ENCODE measurements at regions not wholly inside any gene's neighbourhood (a gene's known extent, or its start where the extent isn't known, plus 50 kb on each side); places are given as distances from the start of the nearest gene placed in this dataset.
"Not testable (repeated sequence)": the region's sequence is repeated elsewhere in the genome, so short reads cannot be mapped to it uniquely, and the experiment has no call there.

DNA sequence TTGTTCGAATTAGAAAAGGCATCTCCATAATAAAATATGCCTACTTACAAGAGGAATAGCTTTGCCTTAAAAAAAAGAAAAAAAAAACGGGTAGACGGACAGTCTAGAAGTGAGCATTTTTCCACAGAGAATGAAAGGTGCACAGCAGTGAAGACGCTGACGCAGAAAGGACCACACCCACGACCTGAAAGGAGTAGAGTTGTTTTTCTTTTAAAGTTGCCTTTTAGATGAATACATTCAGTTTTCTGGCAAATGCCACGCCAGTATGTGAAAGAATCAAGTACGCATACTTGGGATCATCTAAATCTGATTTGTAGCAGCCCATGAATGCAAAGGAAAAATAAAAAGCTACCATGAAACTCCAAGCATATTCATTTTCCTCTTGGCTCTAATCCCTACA, 809.2 kb upstream of the SOX11 start:
- DNase-seq, result no peak

DNA sequence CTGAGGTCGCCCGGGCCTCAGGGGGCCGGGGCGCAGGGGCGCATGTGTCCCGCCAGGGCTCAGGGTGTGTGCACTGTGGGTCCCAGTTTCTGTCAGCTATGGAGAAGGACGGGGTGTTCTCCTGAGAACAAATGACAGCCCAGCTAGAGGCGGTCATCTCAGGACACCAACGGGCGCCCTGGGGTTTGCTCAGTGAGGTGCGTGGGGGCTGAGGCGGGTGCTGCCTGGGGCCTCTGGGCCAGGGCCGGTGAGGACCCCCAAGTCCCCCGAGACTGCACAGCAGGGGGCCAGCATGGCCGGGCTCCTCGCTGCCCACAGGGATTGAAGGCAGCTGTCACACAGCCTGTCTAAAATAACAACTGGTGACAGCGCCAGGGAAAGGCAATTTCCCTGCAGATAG, 808.8 kb upstream of the SOX11 start:
- no peak for DNase-seq

DNA sequence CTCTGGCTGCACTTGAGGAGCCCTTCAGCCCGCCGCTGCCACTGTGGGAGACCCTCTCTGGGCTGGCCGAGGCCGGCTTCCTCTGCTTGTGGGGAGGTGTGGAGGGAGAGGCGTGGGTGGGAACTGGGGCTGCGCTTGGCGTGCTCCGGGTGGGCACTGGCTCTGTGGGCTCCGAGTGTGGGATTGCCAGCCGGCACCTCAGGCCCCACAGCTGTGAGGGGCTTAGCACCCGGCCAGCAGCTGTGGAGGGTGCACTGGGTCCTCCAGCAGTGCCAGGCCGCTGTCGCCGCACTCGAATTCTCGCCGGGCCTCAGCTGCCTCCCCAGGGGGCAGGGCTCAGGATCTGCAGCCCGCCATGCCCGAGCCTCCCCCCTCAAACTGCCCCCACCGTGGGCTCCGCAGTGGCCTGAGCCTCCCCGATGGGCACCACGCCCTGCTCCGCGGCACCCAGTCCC, 808.0 kb upstream of the SOX11 start:
- no peak for DNase-seq

DNA sequence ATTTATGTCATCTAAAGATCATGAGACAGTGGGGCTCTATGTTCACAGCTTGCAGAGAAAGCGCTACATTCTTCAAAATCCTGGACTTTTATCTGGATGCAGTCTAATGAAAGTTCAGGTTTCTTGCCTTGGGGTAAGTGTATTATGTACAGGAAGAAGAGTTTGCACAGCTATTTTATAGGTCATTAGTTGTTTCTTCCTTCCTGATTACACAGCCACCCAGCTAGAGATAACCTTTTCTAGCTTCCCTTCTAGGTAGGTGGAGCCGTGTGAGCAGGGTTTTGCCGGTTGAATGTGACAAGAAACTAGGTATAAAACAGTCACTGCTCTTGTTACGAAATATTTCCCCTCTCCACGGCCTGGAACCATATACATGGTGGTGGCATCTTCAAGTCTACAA, 800.8 kb upstream of the SOX11 start:
- no peak for DNase-seq

DNA sequence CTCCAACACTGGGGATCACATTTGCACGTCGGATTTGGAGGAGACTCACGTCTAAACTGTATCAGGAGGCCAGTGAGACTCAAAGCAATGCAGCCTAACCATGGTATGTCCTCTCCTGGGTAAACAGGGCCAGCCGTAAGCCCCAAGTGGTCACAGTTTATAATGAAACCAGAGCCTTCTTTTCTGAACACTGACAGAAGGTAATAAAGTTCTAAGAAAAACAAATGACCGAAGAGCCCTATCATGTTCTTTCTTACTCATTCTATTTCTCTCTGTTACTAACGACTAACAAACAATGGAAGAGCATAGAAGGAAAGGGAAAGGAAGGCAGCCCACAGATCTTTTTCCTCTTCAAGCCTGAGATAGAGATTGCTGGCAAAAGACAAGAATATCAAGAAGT, 796.8 kb upstream of the SOX11 start:
- no peak for DNase-seq

DNA sequence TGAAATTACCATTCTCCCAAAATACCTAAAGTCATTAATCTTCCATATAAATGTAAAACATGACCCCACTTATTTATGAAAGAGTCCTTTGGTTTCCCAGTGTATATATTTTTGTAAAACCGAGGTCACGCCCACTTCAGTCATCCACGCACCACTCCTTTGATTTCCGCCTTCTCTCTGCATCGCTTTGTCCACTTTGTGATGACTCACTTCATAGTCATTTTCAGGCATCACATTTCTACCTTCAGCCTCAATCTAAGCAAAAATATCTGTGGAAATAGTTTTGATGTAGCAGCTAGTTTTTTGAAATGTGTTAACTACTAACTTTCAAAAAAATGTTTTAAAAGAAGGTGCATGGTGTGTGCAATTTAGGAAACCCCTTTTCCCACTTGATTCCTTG, 793.5 kb upstream of the SOX11 start:
- no peak for DNase-seq

DNA sequence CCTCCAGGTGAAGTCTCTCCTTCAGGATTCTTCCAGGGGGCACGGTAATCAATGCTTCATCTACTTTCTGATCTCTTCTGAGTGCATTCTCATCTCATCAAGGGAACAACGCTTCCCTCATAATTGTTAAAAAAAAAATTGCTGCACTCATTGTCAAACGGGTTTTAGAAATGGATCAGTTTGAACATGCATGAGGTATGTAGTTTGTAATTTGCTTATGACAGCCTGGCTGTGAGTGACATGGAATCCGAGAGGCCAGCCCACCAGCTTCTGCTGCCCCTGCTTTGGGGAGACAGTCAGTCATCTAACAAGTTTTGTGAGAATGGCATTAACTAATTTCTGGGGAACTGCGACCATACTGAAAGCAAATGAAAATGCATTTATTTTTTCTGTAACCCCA, 791.9 kb upstream of the SOX11 start:
- no peak for DNase-seq

DNA sequence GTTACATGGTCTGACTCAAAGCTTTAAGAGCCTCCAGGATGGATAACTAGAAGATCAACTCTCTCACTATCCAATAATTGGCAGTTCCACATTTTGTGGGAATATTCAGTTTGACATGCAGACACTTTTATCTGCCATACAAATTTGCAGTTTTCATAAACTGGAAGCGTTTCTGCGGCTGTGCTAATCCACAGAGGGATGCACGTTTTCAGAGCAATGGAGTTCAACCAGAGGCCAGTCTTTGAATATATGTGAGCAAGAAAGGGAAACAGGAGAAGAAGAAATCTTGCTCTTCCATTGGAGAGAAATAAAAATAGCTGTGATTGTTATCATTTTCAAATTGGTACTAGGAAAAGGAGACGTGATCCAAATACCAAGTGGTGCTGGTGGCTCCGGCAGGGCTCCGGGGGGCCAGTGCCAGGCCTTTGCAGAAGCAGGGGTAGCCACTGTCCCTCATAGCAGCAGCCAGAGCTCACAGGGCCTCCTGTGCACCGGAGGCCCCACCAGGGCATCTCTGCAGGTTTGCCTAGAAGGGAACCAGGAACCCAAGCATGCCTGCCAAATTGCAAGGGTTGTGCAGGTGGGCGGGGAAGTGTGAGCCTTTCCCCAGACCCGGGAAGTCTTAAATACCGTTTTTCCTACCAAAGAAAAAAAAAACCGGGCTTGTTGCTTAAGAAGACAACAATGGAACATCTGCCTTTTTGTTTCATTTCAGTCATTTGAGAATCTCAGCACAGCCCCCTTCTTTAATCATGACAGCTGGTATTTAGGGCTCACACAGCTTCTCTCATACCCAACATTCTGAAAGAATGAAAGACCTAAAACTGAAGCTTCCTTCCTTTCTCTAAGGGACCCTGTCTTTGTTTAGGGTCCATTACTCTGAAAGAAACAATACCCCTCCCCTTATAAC, 791.1 kb upstream of the SOX11 start:
- no peak for DNase-seq

DNA sequence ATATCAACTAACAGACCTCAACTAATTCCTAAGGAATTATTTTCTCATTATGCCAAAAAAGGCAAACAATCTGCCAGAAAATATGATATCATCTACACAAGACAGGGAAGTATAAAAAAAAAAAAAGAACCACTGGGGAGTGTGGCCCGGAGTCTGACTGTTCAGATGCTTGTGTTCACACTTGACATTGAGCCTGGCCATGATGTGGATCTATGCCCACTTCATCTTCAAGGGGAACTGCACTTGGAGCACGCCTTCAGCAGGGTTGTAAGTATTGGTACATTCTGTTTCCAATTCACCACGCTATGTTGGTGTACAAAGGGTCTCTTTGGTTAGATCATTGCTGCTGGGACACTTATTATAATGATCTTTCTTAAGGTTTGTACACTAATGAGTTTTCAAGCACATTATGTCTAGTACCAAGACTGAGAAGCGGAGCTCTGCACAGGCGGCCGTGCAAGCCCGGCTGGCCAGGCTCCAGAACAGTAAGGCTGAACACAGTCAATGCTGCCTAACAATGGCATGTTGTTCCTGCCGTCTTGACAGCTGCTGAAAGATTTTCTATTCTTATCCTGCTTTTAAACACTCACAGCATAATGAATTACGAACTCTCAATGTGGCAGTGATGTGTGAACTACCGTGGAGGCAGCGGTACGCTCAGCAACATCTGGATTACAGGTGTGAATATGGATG, 788.4 kb upstream of the SOX11 start:
- no peak for DNase-seq

DNA sequence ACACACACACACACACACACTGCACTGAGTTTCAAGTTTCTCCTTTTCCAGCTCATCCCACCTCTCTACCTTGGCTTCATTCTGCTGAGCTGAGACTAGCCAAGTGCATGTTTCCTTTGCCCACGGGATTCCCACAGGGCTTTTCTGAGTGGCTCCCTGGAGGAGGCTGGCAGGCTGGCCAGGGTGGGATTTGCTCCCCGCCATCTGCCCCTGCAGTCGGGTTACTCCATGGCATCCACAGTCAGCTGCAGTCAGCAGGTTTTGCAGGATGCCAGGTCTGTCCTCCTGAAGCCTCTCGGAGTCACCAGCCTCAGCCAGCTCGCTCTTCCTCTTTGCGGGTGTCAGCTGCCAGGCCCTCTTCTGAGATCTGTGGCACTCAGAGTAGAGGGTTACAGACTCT, 783.7 kb upstream of the SOX11 start:
- DNase-seq, result no peak

DNA sequence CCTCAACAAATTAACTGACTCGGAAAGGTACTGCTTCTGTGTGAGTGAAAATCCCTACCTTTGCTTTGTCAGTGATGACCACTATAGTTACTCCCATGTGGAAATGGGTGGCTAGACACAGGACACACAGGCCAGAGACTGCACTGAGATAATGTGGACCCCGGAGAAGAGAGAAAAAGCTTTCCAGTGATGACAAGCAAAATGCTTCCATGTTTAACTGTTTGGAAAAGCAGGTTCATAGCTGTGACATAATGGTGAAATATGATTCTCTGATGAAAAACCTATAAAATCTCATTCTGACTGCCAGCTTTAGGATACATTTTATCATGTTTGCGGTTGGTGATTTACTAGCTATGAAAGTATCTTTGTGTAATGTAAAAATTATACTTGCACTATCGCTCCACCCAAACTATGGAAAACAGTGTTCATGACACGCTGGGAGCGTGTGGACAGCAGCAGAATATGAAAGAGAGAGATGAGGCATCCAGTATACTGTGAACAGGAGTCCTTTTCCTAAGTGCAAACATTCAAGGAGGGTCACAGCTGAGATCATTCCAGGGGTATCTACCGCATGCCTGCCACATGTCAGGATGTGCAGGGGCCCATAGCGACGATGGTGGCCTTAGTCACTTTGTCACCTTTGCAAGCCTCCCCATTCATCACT, 782.7 kb upstream of the SOX11 start:
- DNase-seq, result no peak

DNA sequence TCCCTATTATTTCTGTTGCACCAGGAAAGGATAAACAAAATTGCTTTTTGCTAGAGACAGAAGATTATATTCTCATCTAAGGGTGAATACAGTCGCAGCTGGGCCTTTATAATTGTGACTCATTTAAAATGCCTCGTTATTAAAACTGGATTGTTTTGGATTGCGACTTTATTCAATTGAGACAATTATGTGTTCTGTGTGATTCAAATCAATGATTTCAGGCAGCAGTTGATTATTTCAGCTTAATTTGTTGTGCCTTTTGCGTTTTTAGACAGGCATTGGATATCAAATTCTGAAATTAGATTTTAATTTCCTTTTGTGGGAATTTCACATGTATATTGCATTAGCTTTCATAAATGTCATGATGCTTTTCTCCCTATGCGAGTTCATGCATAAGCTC, 778.1 kb upstream of the SOX11 start:
- DNase-seq, result no peak

DNA sequence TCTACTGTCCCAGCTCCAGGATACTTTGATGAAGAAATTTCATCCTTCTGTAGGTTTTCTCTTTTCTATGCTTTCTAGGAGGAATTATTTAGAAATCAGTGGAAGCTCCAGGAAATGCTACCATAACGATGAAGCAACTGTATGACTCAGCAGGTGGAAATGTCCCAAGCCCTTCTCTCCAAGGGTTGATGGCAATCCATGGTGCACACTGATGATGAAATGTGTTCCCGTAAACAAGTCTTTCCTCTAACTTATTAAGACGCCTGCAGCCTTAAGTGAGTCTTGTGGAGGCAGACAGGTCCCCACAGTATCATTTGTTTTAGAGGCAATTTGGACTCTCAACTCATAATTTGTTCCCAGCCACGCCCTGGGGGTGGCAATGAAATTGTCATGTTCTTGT, 777.6 kb upstream of the SOX11 start:
- no peak for DNase-seq

DNA sequence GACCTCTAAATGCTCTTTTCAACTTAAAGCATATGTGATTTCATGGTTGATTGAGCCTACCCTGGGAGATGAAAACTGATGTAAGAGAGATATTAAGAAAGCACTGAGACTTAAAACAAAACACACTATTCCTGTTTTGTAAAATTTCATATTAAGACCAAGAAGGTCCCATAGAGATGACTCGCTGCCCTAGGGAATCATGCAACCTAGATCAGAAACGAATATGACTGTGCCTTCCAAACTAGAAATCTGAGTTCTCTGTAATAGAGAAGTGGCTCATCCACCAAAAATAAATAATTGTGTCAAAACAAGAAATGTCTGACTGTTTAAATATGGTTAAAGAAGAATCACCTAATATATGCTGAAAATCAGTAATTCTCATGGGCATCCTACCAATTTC, 776.8 kb upstream of the SOX11 start:
- DNase-seq, result no peak

DNA sequence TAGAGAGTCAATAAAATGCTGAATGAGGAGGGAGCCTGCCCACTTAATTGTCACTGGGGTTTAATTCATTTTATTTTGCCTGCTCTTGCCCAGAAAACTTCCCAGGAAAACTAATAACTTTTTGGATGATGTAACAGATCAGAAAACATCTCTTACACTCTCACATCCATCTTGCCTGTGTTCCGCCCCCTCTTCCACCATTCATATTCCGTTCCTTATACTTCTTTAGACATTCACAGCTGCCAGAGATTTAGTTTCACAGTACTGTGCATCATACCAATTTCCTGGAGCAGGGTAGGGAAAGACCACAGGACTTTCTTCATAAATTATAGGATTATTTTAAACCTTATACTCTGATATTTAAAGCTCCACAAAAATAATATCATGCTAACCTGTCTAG, 776.1 kb upstream of the SOX11 start:
- DNase-seq, result no peak

DNA sequence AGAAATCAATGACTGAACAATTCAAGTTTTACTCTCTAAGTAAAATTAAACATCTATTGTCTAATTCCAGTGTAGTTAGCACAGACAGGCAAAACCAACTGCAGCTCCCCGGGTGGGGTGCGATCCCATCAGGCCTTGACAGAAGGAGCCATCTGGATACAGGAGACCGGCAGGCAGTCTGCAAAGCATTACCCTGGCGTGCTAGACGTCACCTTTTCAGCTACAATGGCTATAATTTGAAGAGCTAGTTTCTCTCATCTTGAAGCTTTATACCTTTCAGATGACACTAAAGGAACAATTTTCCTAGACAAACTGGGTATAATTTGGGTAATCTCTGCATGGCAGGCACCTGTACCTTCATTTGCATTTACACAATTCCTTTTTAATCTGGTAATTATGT, 761.5 kb upstream of the SOX11 start:
- DNase-seq, result no peak

DNA sequence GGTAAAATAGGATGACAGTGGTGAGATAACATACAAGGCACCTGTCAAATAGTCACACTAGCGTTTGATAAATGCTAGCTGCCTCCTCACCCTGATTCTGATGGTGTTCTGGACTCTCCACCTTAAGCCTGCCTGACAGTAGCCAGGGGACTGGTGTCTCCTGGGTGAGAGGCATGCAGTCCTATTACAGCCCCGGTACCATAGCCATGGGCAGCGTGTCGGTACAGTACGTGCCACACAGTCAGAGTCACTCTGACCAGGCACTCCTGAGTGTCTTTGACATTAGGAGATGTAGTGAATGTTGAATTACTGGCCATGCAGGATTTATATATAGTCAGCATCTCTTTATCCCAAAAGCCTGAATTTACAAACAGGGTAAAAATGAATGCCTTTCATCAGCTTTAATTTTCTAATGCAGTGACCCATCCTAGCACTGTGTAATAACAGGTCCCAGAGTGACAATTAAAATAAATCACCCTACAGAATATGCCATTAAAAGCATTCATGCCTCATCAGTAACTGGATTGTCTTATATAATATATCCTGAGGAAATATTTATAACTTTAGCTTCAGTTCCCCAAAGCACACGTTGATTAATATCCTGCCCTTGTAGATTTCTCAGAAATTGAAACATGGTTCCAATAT, 760.3 kb upstream of the SOX11 start:
- DNase-seq, result no peak

DNA sequence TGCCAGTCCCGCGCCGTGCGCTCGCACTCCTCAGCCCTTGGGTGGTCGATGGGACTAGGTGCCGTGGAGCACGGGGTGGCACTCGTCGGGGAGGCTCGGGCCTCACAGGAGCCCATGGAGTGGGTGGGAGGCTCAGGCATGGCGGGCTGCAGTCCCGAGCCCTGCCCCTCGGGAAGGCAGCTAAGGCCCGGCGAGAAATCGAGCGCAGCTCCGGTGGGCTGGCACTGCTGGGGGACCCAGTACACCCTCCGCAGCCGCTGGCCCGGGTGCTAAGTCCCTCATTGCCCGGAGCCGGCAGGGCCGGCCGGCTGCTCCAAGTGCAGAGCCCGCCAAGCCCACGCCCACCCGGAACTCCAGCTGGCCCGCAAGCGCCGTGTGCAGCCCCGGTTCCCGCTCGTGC, 756.9 kb upstream of the SOX11 start:
- DNase-seq, result not testable (repeated sequence)

DNA sequence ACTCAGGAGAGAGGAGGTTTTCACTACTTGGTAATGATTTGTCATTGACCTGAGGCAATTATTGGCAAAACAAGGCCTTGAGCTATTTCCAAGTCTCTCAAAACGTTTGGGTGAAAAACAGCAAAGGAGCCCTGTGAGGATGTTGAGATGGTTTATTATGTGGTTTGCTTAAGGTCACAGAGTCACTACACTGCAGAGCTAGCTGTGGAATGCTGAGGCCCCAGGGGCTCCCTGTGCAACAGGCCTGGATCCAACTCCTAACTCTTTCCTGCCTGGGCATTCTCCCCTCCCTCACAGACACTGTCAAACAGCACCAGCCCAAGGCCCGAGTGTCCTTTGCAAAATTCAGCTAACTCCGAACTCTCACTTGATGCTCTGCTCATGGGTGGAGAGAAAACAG, 754.6 kb upstream of the SOX11 start:
- DNase-seq, result no peak

DNA sequence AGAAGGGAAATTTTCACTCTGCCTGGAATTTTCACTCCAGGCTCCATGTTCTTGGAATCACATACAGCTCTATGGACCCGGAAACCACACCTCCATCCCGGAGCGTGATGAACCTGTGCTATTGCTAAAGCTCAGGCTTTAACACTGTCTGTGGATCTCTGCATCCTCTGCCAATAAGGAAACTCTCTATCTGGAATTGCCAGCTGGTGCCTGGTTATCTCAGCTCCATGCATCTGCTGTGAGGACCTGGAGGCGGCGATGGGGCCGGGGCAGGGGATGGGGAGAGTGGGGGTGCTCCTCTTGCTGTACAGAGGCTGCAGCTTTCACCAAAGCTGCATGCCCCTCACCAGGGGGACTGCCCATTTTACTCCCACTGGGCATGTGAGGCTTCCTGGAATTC, 754.0 kb upstream of the SOX11 start:
- DNase-seq, result no peak

DNA sequence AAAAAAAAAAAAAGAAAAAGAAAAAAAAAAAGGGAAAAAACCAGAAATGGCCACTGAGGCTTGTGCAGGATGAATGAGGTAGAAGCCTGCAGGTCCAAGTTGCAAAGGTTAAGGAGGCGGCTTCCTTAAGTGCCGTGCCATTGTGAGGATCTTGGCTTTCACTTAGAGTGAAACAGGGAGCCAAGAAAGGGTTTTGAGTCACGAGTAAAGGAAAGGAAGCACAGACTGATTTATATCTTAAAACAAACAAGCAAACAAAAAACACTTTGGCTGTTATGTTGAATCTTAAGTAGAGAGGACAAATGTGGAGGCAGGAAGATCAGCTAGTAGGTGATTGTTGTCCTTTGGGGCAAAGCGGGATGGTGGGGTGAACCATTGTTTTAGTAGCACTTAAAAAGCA, 749.7 kb upstream of the SOX11 start:
- no peak for DNase-seq

DNA sequence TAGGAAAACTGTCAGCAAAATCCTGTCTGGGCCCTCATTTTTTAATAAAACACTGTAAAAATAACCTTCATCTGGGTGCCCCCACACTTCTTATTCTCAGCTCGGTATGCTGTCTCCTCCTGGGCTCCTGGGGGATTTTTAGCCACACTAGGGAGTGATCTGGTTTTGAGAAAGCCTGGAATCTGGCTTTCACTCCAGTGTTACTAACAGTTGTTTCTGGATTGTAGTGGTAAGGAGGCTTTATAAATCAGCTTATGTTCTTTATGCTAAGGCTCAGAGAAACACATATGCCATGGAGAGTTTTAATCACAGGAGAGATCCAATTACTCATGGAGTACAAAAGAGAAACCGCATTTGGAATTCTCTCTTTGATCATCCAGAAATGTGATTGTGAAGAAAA, 744.3 kb upstream of the SOX11 start:
- no peak for DNase-seq

DNA sequence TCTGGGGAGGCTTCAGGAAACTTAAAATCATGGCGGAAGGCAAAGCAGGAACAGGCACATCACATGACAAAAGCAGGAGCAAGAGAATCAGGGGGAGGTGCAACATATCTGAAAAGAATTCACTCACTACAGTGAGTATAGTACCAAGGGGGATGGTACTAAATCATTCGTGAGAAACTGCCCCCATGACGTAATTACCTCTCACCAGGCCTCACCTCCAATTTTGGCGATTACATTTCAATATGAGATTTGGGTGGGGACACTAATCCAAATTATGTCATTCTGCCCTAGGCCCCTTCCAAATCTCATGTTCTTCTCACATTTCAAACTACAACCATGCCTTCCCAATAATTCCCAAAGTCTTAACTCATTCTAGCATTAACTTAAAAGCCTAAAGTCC, 740.8 kb upstream of the SOX11 start:
- DNase-seq, result no peak

DNA sequence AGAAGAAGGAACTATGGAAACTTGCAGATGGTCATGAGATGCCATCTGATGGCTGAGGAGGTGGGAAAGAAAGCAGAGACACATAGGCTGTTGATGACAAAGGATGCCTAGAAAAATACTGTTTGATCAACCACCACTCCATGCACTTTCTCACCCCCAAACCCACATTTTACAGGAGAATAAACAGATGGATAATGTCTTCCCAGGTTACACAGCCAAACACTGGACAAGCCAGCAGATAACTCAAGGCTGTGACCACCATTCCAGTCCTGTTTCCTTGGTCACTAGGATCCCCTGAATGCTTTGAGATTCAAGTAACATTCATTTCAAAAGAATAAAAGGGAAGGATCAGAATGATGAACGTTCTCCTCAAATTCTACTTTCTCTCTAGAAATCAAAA, 733.0 kb upstream of the SOX11 start:
- no peak for DNase-seq

Data from SHP77 treated with DMSO at 0.1 percent for 48 hours (cell line).